Stimulated activated CD4-positive, alpha-beta T cell treated with anti-CD3 and anti-CD28 coated beads, TNF-alpha, amount 100 ng/mL, for 48 hours (primary cell): ENCODE measurements at regions not wholly inside any gene's neighbourhood (a gene's known extent, or its start where the extent isn't known, plus 50 kb on each side); places are given as distances from the start of the nearest gene placed in this dataset.
A peak's percentile ranks its signal among the peaks of the same experiment; 100 is the strongest.

Experiments used
- DNase-seq, 3 donors: peaks; one replicate each; pipeline ENCODE4 v3.0.0-alpha.2; 2020; ENCODE audit warnings: low read depth in 3 of 3

DNA sequence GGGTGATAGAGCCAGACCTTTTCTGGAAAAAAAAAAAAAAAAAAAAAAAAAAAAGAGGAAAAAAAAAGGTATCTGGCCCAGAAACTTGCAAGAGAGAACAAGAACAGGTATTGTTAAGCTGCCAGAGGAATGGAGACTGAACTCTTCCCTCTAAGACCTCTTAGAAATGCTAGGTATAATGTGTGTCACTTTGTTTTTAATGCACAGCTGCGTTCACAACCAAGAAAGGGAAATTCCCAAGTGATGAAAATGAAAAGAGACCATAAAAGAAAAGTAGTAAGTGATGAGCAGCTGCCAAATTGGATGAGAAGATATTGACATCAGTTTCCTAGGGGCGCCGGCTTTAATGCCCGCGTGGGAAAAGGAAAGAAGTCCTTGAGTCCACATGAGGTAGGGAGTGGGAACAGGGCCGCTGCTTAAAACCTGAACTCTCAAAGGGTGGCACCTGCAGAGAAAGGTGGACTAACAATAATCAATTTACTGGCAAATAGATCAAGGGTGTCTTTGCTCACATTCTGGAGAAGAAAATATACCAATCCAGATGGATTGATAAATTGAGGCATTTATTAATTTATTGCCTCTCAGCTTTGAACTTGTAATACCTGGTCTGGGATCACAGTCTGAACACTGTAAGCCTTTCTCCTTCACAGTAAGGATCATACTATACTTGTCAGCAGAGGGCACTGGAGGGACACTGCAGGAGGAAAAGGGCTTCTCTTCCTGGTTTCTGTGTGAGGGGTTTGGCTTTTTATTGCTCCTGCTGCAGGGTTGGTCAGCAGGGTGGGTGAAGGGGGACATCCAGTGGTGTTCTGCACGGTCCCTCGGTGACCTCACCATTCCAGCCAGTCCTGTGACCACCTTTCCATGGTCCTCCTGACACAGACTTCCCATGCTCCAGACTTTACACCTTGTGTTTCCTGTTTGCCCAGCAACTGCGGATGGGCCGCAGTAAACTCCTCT is 131.6 kb downstream of the AQP9 start:
- peak in 2 of 3 donors; percentile 13 to 16 for DNase-seq

DNA sequence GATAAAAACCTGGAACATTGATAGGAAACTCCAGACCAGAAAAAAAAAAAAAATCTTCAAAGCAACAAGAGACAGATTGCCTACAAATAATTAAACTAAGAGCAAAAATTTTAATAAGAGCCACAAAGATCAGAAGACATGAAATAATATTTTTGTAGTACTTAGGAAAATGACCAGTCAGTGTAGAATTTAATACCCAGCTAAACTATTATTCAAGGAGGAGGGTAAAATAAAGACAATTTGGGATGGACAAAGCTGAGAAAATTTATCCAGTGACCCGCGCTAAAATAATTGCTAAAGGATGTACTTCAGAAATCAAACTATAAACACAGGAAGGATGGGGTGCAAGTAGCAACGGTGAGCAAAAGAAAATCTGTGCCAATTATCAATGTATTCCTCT is 133.2 kb downstream of the AQP9 start:
- no peak for DNase-seq

- no peak for DNase-seq
Observed at GRCh38 chr15:58273104-58273503, 134.9 kb downstream of the AQP9 start.

GRCh38 chr15:58274885-58275284 is 136.7 kb downstream of the AQP9 start:
- DNase-seq = no peak

DNA sequence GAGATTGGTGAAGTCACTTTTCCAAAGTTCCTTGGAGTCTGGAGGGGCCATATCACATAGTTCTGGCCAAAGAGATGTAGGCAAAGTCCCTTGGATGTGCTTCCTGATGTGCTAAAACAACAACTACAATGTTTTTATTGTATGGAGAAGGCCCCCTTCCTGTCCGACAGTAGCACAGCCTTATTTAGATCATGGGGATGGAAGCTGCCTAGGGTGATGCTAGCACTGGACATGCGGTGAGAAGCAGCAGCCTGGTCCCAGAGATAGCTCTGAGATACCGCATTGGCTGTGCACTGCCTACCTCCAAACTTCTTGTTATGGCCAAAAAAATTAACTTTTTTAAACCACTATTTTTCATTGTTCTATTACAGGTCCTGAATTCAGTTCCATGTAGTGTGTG is 137.6 kb downstream of the AQP9 start:
- no peak for DNase-seq

DNA sequence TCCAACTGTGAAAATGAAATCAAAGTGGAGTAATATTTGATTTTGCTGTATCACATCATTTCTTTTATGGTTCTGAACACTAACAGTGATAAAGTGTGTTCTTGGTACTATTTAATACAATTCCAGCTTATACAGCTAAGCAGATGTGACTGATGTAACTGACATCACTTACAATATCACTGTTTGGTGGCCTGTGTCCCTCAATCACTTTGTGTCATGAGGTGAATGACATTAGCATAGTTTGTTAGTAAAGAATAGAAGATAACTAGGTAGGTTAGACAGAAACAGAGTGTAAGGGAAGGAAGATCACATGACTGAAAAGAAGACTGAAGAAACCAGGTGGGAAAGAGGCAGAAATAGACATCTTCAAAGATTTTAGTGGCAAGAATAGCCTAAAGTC is 138.7 kb downstream of the AQP9 start:
- no peak for DNase-seq

DNA sequence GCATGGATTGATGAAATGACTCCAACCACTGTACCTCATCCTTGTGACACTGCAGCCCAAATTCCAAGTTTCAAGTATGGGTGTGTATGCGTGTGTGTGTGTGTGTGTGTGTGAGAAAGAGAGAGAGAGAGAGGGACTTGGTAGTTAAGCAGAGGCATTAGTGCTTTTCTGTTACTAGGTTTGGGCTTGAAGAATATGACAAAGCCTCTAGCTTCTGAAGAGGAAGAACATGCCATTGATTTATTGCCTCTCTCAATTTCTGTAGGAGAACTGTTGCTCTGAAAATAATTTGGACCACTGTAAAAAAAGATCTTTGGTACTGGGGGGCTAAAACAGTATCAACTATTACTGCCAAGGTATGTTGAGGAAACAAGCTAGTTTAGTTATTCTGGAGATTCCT is 139.2 kb downstream of the AQP9 start:
- DNase-seq = no peak

DNA sequence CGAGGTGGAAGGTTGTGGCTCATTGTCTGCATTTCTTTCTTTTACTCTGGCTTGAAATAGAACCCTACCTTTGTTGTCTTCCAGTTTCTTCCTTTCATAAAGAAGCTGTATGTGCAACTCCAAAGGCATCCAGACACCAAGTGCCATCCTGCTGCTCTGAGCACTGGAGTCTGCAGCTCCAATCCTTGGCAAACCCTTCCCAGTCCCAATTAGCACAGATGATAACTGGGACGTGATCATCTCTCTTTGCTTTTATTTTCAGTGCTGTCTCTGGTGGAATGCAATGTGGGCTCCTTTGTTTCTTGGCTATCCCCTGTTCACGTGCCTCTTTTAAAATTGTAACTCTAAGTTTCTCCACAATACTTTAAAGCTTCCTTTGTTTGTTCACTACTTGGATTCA is 140.9 kb downstream of the AQP9 start:
- no peak for DNase-seq

GRCh38 chr15:58279654-58280053 is 141.5 kb downstream of the AQP9 start:
- no peak for DNase-seq

- DNase-seq = no peak
Observed at GRCh38 chr15:58282060-58282708, 144.0 kb downstream of the AQP9 start.

- DNase-seq = no peak
Observed at GRCh38 chr15:58283302-58283701, 145.1 kb downstream of the AQP9 start.

GRCh38 chr15:58284293-58284692 is 146.1 kb downstream of the AQP9 start:
- no peak for DNase-seq

DNA sequence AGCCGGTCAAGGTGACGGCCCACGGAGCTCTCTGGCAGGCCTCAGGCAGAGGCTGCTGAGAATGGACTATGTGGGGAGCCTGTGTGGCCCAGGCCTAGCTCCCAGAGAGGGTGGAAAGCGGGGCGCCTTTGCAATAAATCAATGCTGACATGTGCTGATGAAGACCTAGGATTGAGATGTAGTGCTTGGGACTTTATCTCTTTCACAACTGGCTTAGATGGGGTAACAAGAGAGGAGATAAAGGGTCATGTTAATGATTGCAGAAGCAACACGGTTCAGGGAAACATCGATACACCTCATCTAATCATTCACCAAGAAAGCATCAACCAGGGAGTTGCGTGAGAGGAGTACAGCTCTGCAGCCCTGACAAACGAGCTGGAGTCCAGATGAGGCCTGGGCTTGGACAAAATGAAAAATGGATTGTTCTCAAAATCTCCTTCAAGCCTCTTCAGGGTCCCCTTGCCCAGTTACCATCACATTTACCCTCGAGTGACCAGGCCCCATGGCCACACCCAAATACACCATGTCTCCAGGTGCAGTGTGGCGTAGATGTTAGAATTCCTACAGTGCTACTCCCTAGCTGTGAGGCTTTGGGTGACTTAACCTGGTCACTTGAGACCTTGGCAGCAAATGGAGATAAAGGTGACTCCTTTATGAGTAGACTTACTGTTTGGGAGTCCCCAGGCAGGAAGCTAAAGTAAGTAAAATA is 146.4 kb upstream of the LIPC start:
- DNase-seq = no peak

DNA sequence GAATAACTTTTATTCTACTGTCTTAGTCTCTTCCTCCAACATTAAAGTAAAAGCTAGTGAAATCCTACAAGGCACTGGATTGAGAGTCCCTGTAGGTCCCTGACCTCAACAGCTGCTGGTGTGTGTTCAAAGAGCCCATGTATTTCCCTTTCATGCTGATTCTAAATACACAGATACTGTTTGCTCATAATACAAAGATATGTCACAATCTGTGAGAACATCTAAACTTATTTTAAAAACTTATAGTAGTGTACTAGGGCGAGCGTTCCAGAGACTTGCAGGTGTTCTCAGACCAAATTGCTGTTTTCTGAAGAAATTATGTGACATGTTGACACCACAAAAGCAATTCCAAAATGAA is 145.9 kb upstream of the LIPC start:
- DNase-seq = no peak

DNA sequence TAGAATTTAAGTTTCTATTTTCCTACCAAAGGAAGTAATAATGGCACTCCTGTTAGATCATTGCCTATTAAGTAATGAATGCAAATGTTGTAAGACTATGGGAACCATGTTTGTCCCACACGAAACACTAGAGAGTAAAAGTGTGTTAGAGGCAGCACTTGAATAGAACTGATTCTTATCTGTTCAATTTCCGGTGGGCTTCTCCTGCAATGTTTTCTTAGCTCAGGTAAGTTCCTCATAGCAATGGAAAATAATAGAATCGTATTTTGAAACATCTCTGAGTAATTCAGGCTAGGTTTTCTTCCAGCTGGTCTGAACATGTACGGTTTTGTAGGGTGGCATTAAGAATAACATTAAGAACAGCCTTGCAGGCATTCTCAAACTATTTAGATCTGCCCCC is 145.3 kb upstream of the LIPC start:
- DNase-seq = no peak

DNA sequence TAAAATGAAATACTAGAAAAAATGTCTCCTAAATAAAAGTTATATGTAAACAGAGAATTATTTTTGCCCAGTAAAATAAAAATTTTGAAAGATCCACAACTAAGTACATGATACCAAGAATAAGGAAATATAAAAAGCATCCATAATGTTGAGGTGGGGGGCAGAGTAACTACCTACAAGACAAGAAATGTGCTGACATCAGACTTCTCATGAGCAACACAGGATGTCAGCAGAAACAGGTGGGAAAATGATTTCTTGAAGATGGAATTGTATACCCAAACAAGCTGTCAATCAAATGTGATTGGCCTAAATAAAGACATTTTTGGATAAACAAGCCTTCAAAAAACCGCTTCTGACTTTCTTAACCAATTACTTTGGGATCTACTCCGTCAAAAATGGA is 143.9 kb upstream of the LIPC start:
- no peak for DNase-seq

DNA sequence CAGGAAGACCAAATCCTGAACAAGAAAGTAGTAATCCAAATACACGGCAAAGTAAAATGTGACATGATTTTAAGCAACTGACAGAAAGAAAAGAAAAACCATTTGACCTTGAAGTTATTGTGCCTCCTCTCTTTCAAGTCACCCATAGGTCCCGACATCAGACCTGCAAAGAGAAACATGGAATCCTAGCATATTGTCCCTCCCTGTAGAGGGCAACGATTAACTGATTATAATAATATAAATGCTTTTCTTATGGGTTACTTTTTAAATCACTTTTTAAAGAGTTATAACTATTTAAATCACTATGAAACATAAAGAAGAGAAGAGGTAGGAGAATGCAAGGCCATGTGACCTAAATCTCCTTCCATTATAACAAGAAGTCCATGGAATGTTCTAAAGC is 143.2 kb upstream of the LIPC start:
- DNase-seq = no peak

- DNase-seq = no peak
Observed at GRCh38 chr15:58291848-58292247, 139.9 kb upstream of the LIPC start.

DNA sequence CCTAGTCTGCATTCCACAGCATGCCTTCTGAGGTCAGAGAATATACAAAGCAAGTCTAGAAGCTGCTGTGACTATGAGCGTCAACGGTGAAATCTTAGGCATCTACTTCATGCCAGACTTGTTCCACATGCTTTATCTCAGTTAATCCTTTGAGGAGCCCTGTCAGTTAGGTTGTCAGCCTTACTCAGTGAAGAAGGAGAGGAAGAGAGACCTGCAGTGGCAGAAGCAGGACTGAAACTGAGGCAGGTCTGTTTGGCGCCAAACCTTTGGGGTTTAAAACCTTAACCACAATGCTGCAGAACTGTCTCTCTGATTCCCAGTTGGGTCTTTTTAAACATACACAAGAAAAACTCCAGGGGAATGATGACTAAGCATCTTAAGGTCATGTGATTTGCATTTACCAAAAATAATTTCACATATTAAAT is 139.0 kb upstream of the LIPC start:
- DNase-seq = no peak

DNA sequence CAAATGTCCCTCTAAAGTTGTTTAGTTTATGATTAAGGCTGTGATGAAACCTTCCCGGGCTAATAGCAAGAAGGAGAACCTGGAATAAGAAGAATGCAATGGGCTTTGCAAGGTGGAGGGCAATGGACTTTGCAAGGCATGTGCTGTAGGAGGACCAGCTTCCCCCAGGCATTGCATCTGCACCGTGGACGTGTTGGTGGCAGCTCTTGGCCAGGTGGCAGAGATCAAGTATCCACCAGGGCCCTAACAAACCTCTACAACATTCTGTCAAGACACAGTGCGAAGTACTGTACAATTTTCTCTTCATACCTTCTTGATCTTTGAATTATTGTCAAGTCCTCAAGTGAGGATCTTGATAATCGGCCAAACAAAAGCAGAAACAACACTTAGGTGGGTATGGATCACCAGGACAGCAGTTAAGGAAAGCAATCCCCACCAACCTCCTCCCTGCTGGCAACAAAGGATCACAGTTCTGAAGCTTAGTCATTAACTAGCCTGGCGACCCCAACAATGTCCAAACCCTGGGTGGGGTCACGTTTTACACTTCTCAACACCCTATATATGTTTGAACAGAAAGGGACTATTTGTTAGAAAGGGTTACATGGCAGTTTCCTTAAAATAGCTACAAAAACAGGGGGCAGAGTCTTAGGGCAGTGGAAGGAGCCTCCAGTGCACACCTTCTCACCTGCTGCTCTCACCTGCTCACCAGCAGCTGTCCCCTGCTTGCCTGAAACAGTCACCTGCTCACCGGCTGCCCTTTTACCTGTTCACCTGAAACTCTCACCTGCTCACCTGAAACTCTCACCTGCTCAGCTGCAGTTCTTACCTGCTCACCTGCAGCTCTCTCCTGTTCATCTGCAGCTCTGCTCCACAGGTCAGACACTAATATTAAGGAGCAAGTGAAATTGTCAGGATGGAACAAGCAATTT is 137.9 kb upstream of the LIPC start:
- DNase-seq = no peak

GRCh38 chr15:58294681-58295254 is 137.0 kb upstream of the LIPC start:
- DNase-seq = no peak
